IPS-18c (cell line): ENCODE measurements at regions not wholly inside any gene's neighbourhood (a gene's known extent, or its start where the extent isn't known, plus 50 kb on each side); places are given as distances from the start of the nearest gene placed in this dataset.
"Not testable (repeated sequence)": the region's sequence is repeated elsewhere in the genome, so short reads cannot be mapped to it uniquely, and the experiment has no call there.

Experiments
- H3K4me3 ChIP-seq: 2 replicates; pipeline ENCODE4 v1.7.0; 2013; ENCODE audit warnings: low read depth, mild to moderate bottlenecking, low read length, moderate library complexity; ENCODE audit not compliant: insufficient read depth
- H3K9me3 ChIP-seq: one replicate; pipeline ENCODE4 v1.6.1; 2013; ENCODE audit warnings: mild to moderate bottlenecking, low read length, moderate library complexity; ENCODE audit not compliant: control insufficient read depth, insufficient read depth

GRCh38 chr5:57761513-57761912 is 278.9 kb upstream of the ACTBL2 start:
- no peaks in the 10 kb centered on the region for H3K9me3 ChIP-seq
- no peak overlapping the region for H3K4me3 ChIP-seq

GRCh38 chr5:57754616-57755015 is 272.0 kb upstream of the ACTBL2 start:
- Histone ChIP-seq H3K4me3 (no peak overlapping the region), H3K9me3 (no peaks in the 10 kb centered on the region)

- no peak overlapping the region for H3K4me3 ChIP-seq
- no peaks in the 10 kb centered on the region for H3K9me3 ChIP-seq
Measured at GRCh38 chr5:57753446-57753845, 270.8 kb upstream of the ACTBL2 start.

DNA sequence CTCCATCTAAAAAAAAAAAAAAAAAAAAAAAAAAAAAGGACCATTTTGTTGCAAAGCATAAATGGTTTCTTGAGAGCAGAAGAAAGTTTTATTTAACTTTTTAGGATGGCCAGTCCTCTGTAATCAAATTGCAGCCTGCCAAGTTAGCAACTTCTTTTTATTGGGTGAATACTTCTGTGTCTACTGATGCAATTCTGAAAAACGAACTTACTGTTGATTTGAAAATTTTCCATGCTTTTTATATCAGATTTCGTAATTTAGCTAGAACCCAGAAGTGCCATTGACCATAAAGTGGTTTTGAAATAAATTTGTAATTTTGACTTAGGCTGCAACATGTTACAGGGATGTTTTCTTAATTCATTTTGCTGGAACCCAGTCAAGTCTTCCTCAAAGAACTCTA is 269.1 kb upstream of the ACTBL2 start:
- Histone ChIP-seq H3K4me3 (no peak overlapping the region), H3K9me3 (no peaks in the 10 kb centered on the region)

DNA sequence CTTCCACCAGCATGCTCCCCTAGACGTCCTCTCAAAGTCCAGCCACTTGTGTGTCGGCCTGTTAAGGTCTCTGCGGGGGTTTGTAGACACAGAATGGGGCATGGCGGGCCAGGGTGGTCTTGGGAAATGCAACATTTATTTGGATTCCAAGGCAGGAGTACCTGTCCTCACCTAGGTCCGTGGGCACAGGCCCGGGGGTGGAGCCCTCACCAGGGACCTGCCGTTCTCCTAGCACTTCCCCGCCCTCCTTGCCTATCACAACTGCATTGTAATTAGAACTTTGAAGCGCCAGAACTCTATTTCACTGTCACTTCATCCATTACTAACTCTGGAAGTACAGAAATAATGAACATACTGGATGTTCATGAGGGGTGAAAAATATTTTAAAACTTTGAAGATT is 268.3 kb upstream of the ACTBL2 start:
- Histone ChIP-seq H3K9me3 (no peaks in the 10 kb centered on the region), H3K4me3 (no peak overlapping the region)

- Histone ChIP-seq H3K4me3 (no peak overlapping the region), H3K9me3 (no peaks in the 10 kb centered on the region)
Measured at GRCh38 chr5:57750282-57750681, 267.7 kb upstream of the ACTBL2 start.

DNA sequence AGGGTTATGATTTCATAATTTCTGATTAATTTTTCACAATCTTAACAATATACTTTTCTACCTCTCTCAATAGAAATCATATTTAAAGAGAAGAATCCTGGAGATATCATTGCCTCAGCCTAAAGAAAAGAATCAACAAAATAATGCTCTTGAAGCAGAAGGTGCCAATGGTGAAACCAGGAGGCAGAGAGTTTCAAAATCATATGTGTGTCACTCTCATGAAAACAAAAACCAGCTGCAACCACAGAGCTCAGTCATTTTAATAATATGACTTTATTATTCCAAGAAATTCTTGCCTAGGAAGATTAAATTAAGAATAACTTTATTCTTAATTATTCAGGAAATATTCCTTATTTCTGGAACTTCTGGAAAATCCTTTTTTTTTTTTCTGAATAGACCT is 266.8 kb upstream of the ACTBL2 start:
- H3K9me3 ChIP-seq, result no peaks in the 10 kb centered on the region
- H3K4me3 ChIP-seq, result no peak overlapping the region

GRCh38 chr5:57745700-57746651 is 263.4 kb upstream of the ACTBL2 start:
- H3K9me3 ChIP-seq, result no peaks in the 10 kb centered on the region
- no peak overlapping the region for H3K4me3 ChIP-seq

GRCh38 chr5:57745029-57745428 is 262.4 kb upstream of the ACTBL2 start:
- H3K9me3 ChIP-seq, result no peaks in the 10 kb centered on the region
- no peak overlapping the region for H3K4me3 ChIP-seq

DNA sequence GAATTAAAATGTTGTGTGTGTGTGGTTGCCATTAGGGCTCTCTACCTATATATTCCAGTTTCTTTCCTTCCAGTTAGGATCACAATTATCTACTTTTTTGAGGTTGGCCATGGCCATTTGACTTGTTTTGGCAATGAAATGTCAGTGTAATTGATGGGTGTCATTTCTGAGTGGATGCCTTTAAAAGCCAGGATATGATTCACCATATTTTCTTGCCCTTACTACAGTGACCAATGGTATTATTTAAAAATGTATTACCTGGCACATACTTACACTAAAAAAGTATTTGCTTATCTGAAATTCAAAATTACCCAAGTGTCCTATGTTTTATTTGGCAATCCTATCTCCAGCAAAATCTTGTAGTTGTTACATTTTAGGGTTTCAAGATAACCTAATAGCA is 258.7 kb upstream of the ACTBL2 start:
- H3K9me3 ChIP-seq, result no peaks in the 10 kb centered on the region

GRCh38 chr5:57738787-57739186 is 256.2 kb upstream of the ACTBL2 start:
- H3K4me3 ChIP-seq, result no peak overlapping the region
- no peaks in the 10 kb centered on the region for H3K9me3 ChIP-seq

More for the DNA sequence above, 258.7 kb upstream of the ACTBL2 start:
- no peak overlapping the region for H3K4me3 ChIP-seq

DNA sequence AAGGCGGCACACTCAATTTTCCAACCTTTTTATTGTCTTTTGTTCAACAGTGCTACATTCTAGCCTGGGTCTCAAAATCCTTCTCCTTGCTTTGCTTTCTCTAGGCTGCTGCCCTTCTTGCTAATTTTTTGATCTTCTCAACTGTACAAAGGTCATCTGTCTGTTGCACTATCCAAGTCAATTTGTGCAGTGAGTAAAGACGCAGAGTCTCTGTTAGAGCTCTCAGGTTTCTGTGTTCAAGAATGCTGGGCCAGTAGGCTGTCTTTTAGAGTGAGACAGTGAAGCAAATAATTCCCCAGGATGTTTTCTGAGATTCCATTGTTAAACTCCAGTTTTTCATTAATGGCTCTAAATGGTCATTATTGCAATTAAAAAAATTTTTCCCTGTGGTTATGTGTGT is 255.7 kb upstream of the ACTBL2 start:
- H3K4me3 ChIP-seq, result no peak overlapping the region
- H3K9me3 ChIP-seq, result no peaks in the 10 kb centered on the region

DNA sequence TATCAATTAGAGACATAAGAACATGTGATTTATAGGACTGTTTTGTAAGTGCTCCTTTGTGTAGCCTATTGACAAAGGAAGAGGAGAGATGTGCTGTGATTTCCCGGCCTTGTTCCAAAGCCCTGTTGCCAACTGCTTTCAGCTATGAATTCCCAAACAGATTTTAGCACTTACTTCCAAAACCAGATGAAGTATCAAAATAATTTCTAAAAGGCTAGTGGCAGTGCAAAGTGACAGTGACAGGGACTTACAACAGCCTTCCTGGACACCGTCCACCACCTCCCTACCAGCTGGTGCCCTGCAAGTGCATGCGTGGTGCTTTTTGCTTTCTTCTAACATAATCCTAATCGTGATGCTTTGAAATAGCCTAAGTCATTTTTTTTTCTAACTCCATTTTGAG is 254.1 kb upstream of the ACTBL2 start:
- no peaks in the 10 kb centered on the region for H3K9me3 ChIP-seq
- no peak overlapping the region for H3K4me3 ChIP-seq

GRCh38 chr5:57735279-57736153 is 252.9 kb upstream of the ACTBL2 start:
- not testable (repeated sequence) for H3K9me3 ChIP-seq, H3K4me3 ChIP-seq

DNA sequence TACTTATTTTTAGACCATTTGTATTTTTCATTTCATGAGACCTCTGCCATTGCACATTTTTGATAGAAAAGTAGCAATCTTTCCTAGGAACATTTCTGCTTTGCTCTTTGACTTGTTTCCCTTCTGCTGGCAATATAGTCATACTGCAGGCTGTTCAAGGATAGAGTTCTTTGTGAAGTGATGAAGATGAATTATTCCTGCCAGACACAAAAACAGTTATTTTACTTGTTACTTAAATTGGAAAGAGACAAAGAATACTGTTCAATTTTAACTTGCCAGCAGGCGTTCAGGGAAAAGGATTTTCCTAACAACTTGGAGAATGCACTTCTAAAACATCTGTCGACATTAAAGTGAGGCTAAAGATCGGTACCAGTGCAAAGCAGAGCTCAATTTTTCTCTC is 251.7 kb upstream of the ACTBL2 start:
- Histone ChIP-seq H3K9me3 (no peaks in the 10 kb centered on the region), H3K4me3 (no peak overlapping the region)

GRCh38 chr5:57727591-57727990 is 245.0 kb upstream of the ACTBL2 start:
- H3K9me3 ChIP-seq, result no peaks in the 10 kb centered on the region
- H3K4me3 ChIP-seq, result no peak overlapping the region

- Histone ChIP-seq H3K4me3 (no peak overlapping the region), H3K9me3 (no peaks in the 10 kb centered on the region)
Measured at GRCh38 chr5:57725658-57726504, 243.3 kb upstream of the ACTBL2 start.
